Epithelial cell of prostate (primary cell): ENCODE measurements at regions not wholly inside any gene's neighbourhood (a gene's known extent, or its start where the extent isn't known, plus 50 kb on each side); places are given as distances from the start of the nearest gene placed in this dataset.

Source experiments
- DNase-seq: peaks from one replicate; pipeline ENCODE4 v3.0.0-alpha.2; 2011; ENCODE audit warnings: low read depth, low spot score
- H3K27ac ChIP-seq: fragments of 450-650 bp; 2 replicates; pipeline ENCODE4 v1.5.1; 2017; ENCODE audit warnings: mild to moderate bottlenecking

- DNase-seq, result peak; percentile 5
- H3K27ac ChIP-seq, result peak overlapping the region; percentile 75
Observed at GRCh38 chr11:28877340-28877739, 769.2 kb downstream of the METTL15 start.

- no peak for DNase-seq
- H3K27ac ChIP-seq, result no peak overlapping the region
Observed at GRCh38 chr11:28874706-28875105, 766.5 kb downstream of the METTL15 start.

- DNase-seq, result no peak
- H3K27ac ChIP-seq, result no peak overlapping the region
Observed at GRCh38 chr11:28871090-28871489, 762.9 kb downstream of the METTL15 start.

- no peak overlapping the region for H3K27ac ChIP-seq
- DNase-seq, result no peak
Observed at GRCh38 chr11:28863422-28863821, 755.2 kb downstream of the METTL15 start.

GRCh38 chr11:28860893-28861292 is 752.7 kb downstream of the METTL15 start:
- peak overlapping the region; percentile 64 for H3K27ac ChIP-seq

GRCh38 chr11:28858076-28858475 is 749.9 kb downstream of the METTL15 start:
- no peak for DNase-seq

More at GRCh38 chr11:28860893-28861292, 752.7 kb downstream of the METTL15 start:
- DNase-seq, result peak; percentile 36

GRCh38 chr11:28849053-28849452 is 740.9 kb downstream of the METTL15 start:
- DNase-seq, result peak; percentile 6
- H3K27ac ChIP-seq, result peak overlapping the region; percentile 14

More at GRCh38 chr11:28858076-28858475, 749.9 kb downstream of the METTL15 start:
- no peak overlapping the region for H3K27ac ChIP-seq

GRCh38 chr11:28842716-28843115 is 734.5 kb downstream of the METTL15 start:
- H3K27ac ChIP-seq, result no peak overlapping the region
- DNase-seq, result no peak

- DNase-seq, result no peak
- peak overlapping the region; percentile 96 for H3K27ac ChIP-seq
Observed at GRCh38 chr11:28838741-28839140, 730.6 kb downstream of the METTL15 start.

GRCh38 chr11:28837599-28837998 is 729.4 kb downstream of the METTL15 start:
- no peak for DNase-seq
- H3K27ac ChIP-seq, result peak overlapping the region; percentile 96

GRCh38 chr11:28836285-28837081 is 728.3 kb downstream of the METTL15 start:
- peak; percentile 78 for DNase-seq
- peak overlapping the region; percentile 96 for H3K27ac ChIP-seq

GRCh38 chr11:28835790-28836189 is 727.6 kb downstream of the METTL15 start:
- H3K27ac ChIP-seq, result peak overlapping the region; percentile 96
- no peak for DNase-seq

- H3K27ac ChIP-seq, result peak overlapping the region; percentile 96
- no peak for DNase-seq
Observed at GRCh38 chr11:28835317-28835716, 727.1 kb downstream of the METTL15 start.

- no peak for DNase-seq
- H3K27ac ChIP-seq, result peak overlapping the region; percentile 96
Observed at GRCh38 chr11:28834877-28835276, 726.7 kb downstream of the METTL15 start.

GRCh38 chr11:28833670-28834069 is 725.5 kb downstream of the METTL15 start:
- DNase-seq, result peak; percentile 45
- H3K27ac ChIP-seq, result peak overlapping the region; percentile 96

- peak overlapping the region; percentile 96 for H3K27ac ChIP-seq
Observed at GRCh38 chr11:28833169-28833568, 725.0 kb downstream of the METTL15 start.

GRCh38 chr11:28826807-28827206 is 718.6 kb downstream of the METTL15 start:
- no peak overlapping the region for H3K27ac ChIP-seq
- DNase-seq, result no peak

More at GRCh38 chr11:28833169-28833568, 725.0 kb downstream of the METTL15 start:
- DNase-seq, result no peak

- H3K27ac ChIP-seq, result no peak overlapping the region
- no peak for DNase-seq
Observed at GRCh38 chr11:28822576-28822975, 714.4 kb downstream of the METTL15 start.

GRCh38 chr11:28820296-28820989 is 712.3 kb downstream of the METTL15 start:
- peak overlapping the region; percentile 23 for H3K27ac ChIP-seq
- DNase-seq, result no peak

- peak overlapping the region; percentile 23 for H3K27ac ChIP-seq
- DNase-seq, result no peak
Observed at GRCh38 chr11:28819741-28820140, 711.6 kb downstream of the METTL15 start.

GRCh38 chr11:28815110-28815509 is 706.9 kb downstream of the METTL15 start:
- H3K27ac ChIP-seq, result no peak overlapping the region
- DNase-seq, result no peak
